PFSK-1 (cell line): ENCODE measurements at regions not wholly inside any gene's neighbourhood (a gene's known extent, or its start where the extent isn't known, plus 50 kb on each side); places are given as distances from the start of the nearest gene placed in this dataset.

Experiments used
- FOXP2 ChIP-seq: optimal IDR thresholded peaks from 2 replicates; pipeline ENCODE3; 2011; ENCODE audit warnings: borderline replicate concordance, control low read depth, inconsistent platforms; ENCODE audit not compliant: insufficient read depth; ENCODE audit errors: extremely low read length, extremely low read depth
- POLR2AphosphoS5 ChIP-seq: IDR thresholded peaks from 2 replicates; pipeline ENCODE4 v1.6.1; 2012; ENCODE audit warnings: low read depth, mild to moderate bottlenecking, control low read depth, low read length, moderate library complexity
- SIN3A ChIP-seq: IDR thresholded peaks from 2 replicates; pipeline ENCODE4 v1.6.1; 2012; ENCODE audit warnings: mild to moderate bottlenecking, low read length, moderate library complexity, borderline replicate concordance; ENCODE audit not compliant: insufficient read depth
- TAF1 ChIP-seq: IDR thresholded peaks from 2 replicates; pipeline ENCODE4 v1.6.1; 2012; ENCODE audit warnings: low read length, control low read depth, borderline replicate concordance; ENCODE audit not compliant: insufficient read depth
- TF ChIP-seq, protein P1 (sequence below), 2 experiments: IDR thresholded peaks; 2 replicates each; pipeline versions ENCODE4 v1.6.1 to v1.8.0; 2011 to 2012; ENCODE audit warnings: low read depth in 2 of 2, low read length in 2 of 2, control low read depth in 1 of 2, inconsistent platforms in 1 of 2, mild to moderate bottlenecking in 1 of 2, moderate library complexity in 1 of 2; ENCODE audit not compliant: insufficient read depth in 1 of 2

DNA sequence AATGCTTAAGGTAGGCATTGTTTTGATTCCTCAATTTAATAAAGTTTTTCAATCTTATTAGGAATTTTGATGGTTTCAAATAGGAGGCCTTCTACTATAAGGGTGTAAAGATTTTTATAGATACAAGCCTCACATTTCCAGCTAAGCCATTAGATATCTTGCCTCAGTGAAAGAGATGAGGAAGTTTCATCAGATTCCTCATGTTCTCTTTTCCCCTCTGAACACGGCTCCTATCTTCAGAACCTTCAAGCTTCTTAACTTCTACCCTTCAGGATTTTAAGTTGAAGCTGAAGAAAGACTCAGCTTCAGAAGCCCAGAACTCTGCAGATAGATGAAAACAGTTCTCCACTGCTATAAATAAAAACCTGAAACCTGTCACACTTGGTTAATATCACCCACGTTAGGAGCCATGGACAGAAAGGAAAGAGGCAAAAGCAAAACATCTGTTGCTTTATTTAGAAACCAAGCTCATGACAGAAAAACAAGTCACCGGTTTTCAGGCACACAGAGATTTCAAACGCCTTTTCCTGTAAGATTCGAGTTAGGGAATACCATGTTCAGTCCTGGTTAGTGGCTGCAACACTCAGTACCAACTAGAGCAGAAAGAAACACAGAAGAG lies 82.2 kb upstream of the GOLGA8B start:
- TF ChIP-seq SIN3A (no peak), TAF1 (no peak), POLR2AphosphoS5 (no peak), FOXP2 (no peak)
- TF ChIP-seq, protein P1, sequence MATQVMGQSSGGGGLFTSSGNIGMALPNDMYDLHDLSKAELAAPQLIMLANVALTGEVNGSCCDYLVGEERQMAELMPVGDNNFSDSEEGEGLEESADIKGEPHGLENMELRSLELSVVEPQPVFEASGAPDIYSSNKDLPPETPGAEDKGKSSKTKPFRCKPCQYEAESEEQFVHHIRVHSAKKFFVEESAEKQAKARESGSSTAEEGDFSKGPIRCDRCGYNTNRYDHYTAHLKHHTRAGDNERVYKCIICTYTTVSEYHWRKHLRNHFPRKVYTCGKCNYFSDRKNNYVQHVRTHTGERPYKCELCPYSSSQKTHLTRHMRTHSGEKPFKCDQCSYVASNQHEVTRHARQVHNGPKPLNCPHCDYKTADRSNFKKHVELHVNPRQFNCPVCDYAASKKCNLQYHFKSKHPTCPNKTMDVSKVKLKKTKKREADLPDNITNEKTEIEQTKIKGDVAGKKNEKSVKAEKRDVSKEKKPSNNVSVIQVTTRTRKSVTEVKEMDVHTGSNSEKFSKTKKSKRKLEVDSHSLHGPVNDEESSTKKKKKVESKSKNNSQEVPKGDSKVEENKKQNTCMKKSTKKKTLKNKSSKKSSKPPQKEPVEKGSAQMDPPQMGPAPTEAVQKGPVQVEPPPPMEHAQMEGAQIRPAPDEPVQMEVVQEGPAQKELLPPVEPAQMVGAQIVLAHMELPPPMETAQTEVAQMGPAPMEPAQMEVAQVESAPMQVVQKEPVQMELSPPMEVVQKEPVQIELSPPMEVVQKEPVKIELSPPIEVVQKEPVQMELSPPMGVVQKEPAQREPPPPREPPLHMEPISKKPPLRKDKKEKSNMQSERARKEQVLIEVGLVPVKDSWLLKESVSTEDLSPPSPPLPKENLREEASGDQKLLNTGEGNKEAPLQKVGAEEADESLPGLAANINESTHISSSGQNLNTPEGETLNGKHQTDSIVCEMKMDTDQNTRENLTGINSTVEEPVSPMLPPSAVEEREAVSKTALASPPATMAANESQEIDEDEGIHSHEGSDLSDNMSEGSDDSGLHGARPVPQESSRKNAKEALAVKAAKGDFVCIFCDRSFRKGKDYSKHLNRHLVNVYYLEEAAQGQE (IDR thresholded peaks at IDR 0.05; ENCODE audit: insufficient read depth in 1 of 2, low read depth in 2 of 2, low read length in 2 of 2) = no peak

DNA sequence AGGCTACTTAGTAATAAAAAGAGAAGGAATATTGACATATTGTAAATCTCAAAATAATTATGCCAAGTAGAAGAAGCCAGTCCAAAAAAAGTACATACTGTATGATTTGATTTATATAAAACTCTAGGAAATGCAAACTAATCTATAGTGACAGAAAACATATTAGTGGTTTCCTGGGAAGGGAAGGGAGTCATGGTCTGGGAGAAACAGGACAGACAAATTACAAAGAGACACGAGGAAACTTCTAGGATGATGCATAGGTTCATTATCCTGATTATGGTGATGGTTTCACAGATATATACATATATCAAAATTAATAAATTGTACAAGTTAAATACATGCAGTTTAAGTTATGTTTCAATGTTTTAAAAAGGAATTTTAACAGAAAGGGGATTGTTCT lies 81.0 kb upstream of the GOLGA8B start:
- TF ChIP-seq, protein P1 (IDR thresholded peaks at IDR 0.05; ENCODE audit: insufficient read depth in 1 of 2, low read depth in 2 of 2, low read length in 2 of 2) = no peak
- no peak for TF ChIP-seq TAF1
- TF ChIP-seq POLR2AphosphoS5 = no peak
- TF ChIP-seq SIN3A = no peak
- no peak for TF ChIP-seq FOXP2

DNA sequence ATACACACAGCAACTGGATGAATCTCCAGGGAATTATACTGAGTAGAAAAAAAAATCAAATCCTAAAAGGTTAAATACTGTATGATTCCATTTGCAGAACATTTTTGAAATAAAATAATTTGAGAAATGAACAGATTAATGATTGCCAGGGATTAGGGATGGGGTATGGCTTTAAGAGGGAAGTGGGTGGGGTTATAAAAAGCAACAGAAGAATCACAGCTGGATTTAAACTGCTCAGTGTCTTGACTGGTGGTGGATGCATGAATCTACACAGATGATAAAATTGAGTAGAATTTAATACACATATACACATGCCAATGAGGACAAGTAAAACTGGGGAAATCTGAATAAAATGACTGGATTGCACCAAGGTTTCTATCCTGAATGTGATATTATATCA lies 79.7 kb upstream of the GOLGA8B start:
- TF ChIP-seq SIN3A (no peak), POLR2AphosphoS5 (no peak)
- TF ChIP-seq, protein P1 (IDR thresholded peaks at IDR 0.05; ENCODE audit: insufficient read depth in 1 of 2, low read depth in 2 of 2, low read length in 2 of 2) = no peak

DNA sequence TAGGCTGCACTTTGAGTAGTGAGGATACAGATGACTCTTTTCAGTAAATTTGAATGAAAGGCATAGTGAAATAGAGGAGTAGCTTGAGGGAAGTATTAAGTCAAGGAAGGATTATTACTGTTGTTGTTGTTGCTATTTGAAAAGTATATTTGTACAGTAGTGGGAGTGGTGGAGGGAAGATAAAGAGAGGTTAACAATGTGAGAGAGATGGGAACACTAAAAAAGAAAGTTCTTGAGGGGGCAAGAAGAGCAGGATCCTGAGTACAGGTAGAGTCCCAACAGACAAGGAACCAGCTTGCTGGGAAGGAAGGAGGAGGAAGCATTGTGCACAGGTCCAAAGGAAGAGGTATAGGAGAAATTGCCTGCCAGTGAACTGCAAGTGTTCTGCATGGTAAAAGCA lies 75.6 kb upstream of the GOLGA8B start:
- TF ChIP-seq TAF1 (no peak), SIN3A (no peak), FOXP2 (no peak), POLR2AphosphoS5 (no peak)
- TF ChIP-seq, protein P1 (IDR thresholded peaks at IDR 0.05; ENCODE audit: insufficient read depth in 1 of 2, low read depth in 2 of 2, low read length in 2 of 2) = no peak
